WTC11 (cell line): ENCODE measurements at regions not wholly inside any gene's neighbourhood (a gene's known extent, or its start where the extent isn't known, plus 50 kb on each side); places are given as distances from the start of the nearest gene placed in this dataset.

Source experiments
- CTCF ChIP-seq: fragments of 200-600 bp; IDR thresholded peaks from 2 replicates; pipeline ENCODE4 v1.8.0; 2022; ENCODE audit warnings: antibody characterized with exemption
- TEAD4 ChIP-seq: sonication (generic); formaldehyde crosslinking; IDR thresholded peaks from 2 replicates; pipeline ENCODE4 v1.8.0; 2022; ENCODE audit warnings: mild to moderate bottlenecking, missing genetic modification reagents
- USF2 ChIP-seq: sonication (generic); formaldehyde crosslinking; IDR thresholded peaks from 2 replicates; pipeline ENCODE4 v1.8.1; 2023; ENCODE audit warnings: mild to moderate bottlenecking, missing genetic modification reagents, moderate library complexity
- ZNF138 ChIP-seq: sonication (generic); formaldehyde crosslinking; conservative IDR thresholded peaks from 2 replicates; pipeline ENCODE4 v1.8.1; 2022; ENCODE audit warnings: mild to moderate bottlenecking, moderate library complexity, missing genetic modification reagents
- ZNF263 ChIP-seq: sonication (generic); formaldehyde crosslinking; IDR thresholded peaks from 2 replicates; pipeline ENCODE4 v1.8.1; 2022; ENCODE audit warnings: low read depth, mild to moderate bottlenecking, moderate library complexity, missing genetic modification reagents
- ZNF423 ChIP-seq: fragments of 250-450 bp; sonication (Bioruptor Pico); IDR thresholded peaks from 2 replicates; pipeline ENCODE4 v2.1.2; 2022; ENCODE audit warnings: mild to moderate bottlenecking, moderate library complexity

DNA sequence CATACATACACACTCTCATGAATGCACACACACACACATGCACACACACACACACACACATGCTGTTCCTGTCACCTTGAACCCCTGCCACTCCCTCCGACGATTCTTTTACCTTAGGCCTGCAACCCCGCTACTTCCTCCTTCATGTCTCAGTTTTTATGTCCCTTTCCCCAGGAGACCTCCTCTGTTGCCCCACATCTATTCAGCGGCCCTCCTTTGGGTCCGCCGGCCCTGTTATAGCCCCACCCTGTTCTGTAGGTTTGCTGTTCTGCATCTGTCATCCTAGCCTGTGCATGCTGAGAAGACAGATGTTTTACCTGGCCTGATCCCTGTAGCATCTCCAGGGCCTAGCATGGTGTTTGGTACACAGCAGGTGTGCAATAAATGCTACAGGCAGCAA is 161.6 kb upstream of the PCBD1 start:
- no peak for TF ChIP-seq USF2 (CRISPR knock-in tag)
- no peak for TF ChIP-seq ZNF423
- no peak for TF ChIP-seq CTCF
- no peak for TF ChIP-seq ZNF263
- no peak for TF ChIP-seq ZNF138 (CRISPR knock-in tag)
- TF ChIP-seq TEAD4: no peak
